ENCODE measurements at regions not wholly inside any gene's neighbourhood (a gene's known extent, or its start where the extent isn't known, plus 50 kb on each side); places are given as distances from the start of the nearest gene placed in this dataset.

GRCh38 chr10:94225589-94225988 is 137.2 kb downstream of the NOC3L start:
- FAIRE-seq (no peak), DNase-seq (ENCODE audit: insufficient read length, low spot score) (no peak)
- TF ChIP-seq CTCF (IDR thresholded peaks at IDR 0.05; ENCODE audit: insufficient read depth, missing control alignments): peak; percentile 32

DNA sequence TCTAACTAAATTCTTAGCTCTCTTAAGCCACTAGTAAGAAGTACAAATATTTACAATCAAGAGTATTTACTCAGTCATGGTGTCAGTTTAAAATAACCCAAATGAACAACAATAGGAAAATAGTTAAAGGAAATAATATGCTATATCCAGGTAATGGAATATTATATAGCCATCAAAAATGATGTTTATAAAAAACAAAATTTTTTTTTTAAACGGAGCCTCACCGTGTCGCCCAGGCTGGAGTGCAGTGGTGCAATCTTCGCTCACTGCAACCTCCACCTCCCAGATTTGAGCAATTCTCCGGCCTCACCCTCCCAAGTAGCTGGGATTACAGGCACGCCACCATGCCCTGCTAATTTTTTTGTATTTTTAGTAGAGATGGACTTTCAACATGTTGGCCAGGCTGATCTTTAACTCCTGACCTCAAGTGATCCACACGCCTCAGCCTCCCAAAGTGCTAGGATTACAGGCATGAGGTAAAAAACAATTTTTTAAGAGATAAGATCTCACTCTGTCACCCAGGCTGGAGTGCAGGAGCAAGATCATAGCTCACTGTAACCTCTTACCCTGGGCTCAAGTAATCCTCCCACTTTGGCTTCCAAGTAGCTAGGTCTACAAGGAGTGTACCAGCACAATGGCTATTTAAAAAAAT is 132.5 kb downstream of the NOC3L start:
- FAIRE-seq (no peak), DNase-seq (ENCODE audit: insufficient read length, low spot score) (no peak)
- TF ChIP-seq CTCF (IDR thresholded peaks at IDR 0.05; ENCODE audit: insufficient read depth, missing control alignments): no peak

DNA sequence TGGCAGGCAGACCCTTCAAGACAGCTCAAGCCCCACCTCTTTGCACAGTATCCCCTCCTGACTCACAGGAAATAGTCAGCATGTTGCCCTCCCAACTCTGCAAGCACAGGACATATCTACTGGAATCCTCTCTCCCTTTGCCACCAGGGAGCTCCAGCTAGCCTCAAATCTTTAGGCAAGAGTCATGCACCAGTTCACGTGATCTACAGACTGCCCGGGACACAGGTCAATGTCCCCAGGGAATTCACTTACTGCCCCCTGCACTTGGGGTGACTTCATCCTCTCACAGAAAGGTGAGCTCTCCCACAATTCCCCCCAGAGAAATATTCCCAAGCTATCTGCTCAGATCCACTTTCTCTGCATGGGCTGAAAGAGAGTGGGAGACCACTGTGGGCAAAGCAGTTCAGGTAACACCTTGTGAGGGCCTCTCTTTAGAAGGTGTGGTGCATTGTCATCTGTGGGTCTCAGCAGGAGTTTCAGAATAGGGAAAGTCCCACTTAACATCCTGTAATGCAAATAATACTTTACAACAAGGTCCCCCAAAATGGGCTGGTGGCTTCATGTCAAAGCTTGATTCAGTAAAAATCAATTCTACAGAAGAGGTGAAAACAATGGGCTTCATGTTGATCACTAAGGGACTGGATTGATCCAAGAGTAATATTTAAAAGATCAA is 129.9 kb downstream of the NOC3L start:
- no peak for TF ChIP-seq CTCF (IDR thresholded peaks at IDR 0.05; ENCODE audit: insufficient read depth, missing control alignments)
- FAIRE-seq (no peak), DNase-seq (ENCODE audit: insufficient read length, low spot score) (no peak)

GRCh38 chr10:94235461-94235860 is 127.3 kb downstream of the NOC3L start:
- DNase-seq (ENCODE audit: insufficient read length, low spot score) (no peak), FAIRE-seq (no peak)

GRCh38 chr10:94238006-94238617 is 124.6 kb downstream of the NOC3L start:
- no peak for TF ChIP-seq CTCF (IDR thresholded peaks at IDR 0.05; ENCODE audit: insufficient read depth, missing control alignments)
- FAIRE-seq (no peak), DNase-seq (ENCODE audit: insufficient read length, low spot score) (no peak)

More at GRCh38 chr10:94235461-94235860, 127.3 kb downstream of the NOC3L start:
- no peak for TF ChIP-seq CTCF (IDR thresholded peaks at IDR 0.05; ENCODE audit: insufficient read depth, missing control alignments)

DNA sequence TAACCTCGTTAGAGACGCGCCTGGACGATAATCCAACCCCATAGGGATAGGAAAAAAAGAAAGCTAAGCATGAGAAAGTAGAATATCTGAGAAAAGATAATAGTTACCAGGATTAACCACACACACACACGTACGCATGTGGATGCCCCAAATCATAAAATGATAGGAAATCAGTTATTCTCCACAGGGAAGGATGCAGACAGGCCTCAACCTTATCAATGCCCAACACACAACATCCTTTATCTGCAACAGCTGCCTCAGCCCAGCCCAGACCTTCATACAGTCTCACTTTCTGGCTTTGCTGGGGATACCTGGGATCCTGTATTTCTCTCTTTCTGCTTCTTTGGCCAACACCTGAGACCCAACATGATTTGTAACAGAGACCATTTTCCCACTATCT is 123.0 kb downstream of the NOC3L start:
- no peak for FAIRE-seq
- no peak for TF ChIP-seq CTCF (IDR thresholded peaks at IDR 0.05; ENCODE audit: insufficient read depth, missing control alignments)

DNA sequence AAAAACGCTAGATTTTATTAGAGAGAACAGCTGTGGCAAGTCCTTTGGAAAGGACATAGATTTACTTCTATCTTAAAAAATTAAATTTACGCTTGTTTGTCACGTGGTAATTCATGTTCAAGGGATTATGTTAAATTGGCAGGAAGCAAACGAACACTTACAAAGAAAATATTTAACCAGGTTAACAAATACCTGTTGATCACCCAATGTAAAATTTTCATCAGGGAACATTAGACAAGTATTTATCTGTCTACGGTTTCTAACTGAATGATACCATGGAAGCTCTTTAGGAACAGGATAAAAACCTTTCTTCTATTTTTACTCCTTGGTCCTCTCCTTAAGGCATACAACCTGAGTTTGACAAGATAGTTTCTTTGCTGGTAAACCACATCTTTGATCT is 122.2 kb downstream of the NOC3L start:
- DNase-seq (ENCODE audit: insufficient read length, low spot score): no peak
- FAIRE-seq: no peak
- TF ChIP-seq CTCF (IDR thresholded peaks at IDR 0.05; ENCODE audit: insufficient read depth, missing control alignments): no peak

More for the DNA sequence above, 123.0 kb downstream of the NOC3L start:
- DNase-seq (ENCODE audit: insufficient read length, low spot score): no peak
